Type B pancreatic cell (in vitro differentiated cells): ENCODE measurements at regions not wholly inside any gene's neighbourhood (a gene's known extent, or its start where the extent isn't known, plus 50 kb on each side); places are given as distances from the start of the nearest gene placed in this dataset.

Source experiments
- DNase-seq: peaks from one replicate; pipeline ENCODE4 v3.0.0; 2021; ENCODE audit warnings: mixed read lengths; ENCODE audit not compliant: unreplicated experiment; ENCODE audit errors: extremely low spot score
- H3K27ac Mint-ChIP-seq: 2 replicates; pipeline ENCODE4 v1.8.0; 2021; ENCODE audit warnings: mild to moderate bottlenecking, mixed read lengths
- H3K27me3 Mint-ChIP-seq: 2 replicates; pipeline ENCODE4 v1.8.0; 2021; ENCODE audit warnings: mixed read lengths
- H3K36me3 Mint-ChIP-seq: 2 replicates; pipeline ENCODE4 v1.8.0; 2021; ENCODE audit warnings: mixed read lengths
- H3K4me1 Mint-ChIP-seq: one replicate; pipeline ENCODE4 v1.8.0; 2021; ENCODE audit warnings: mixed read lengths; ENCODE audit not compliant: unreplicated experiment
- H3K4me3 Mint-ChIP-seq: 2 replicates; pipeline ENCODE4 v1.8.0; 2021; ENCODE audit warnings: mild to moderate bottlenecking, mixed read lengths
- H3K9me3 Mint-ChIP-seq: 2 replicates; pipeline ENCODE4 v1.8.0; 2021; ENCODE audit warnings: mixed read lengths
- TF ChIP-seq, protein P1 (sequence below): fragments of 200-600 bp; sonication (generic); conservative IDR thresholded peaks from 2 replicates; pipeline ENCODE4 v1.5.0; 2021; ENCODE audit warnings: antibody characterized with exemption, mild to moderate bottlenecking

GRCh38 chr19:46546194-46546896 lies 50.7 kb upstream of the PNMA8B start:
- peaks cover 5% of the 10 kb centered on the region for H3K9me3 Mint-ChIP-seq
- H3K4me1 Mint-ChIP-seq: peaks cover 9% of the 10 kb centered on the region
- peak; percentile 54 for DNase-seq
- H3K4me3 Mint-ChIP-seq: peak overlapping the region; percentile 78
- no peaks in the 10 kb centered on the region for H3K36me3 Mint-ChIP-seq
- H3K27ac Mint-ChIP-seq: peak overlapping the region; percentile 50
- TF ChIP-seq, protein P1, sequence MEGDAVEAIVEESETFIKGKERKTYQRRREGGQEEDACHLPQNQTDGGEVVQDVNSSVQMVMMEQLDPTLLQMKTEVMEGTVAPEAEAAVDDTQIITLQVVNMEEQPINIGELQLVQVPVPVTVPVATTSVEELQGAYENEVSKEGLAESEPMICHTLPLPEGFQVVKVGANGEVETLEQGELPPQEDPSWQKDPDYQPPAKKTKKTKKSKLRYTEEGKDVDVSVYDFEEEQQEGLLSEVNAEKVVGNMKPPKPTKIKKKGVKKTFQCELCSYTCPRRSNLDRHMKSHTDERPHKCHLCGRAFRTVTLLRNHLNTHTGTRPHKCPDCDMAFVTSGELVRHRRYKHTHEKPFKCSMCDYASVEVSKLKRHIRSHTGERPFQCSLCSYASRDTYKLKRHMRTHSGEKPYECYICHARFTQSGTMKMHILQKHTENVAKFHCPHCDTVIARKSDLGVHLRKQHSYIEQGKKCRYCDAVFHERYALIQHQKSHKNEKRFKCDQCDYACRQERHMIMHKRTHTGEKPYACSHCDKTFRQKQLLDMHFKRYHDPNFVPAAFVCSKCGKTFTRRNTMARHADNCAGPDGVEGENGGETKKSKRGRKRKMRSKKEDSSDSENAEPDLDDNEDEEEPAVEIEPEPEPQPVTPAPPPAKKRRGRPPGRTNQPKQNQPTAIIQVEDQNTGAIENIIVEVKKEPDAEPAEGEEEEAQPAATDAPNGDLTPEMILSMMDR: no peak
- H3K27me3 Mint-ChIP-seq: peaks cover 5% of the 10 kb centered on the region

GRCh38 chr19:46550684-46551083 lies 50.4 kb upstream of the CALM3 start:
- H3K4me1 Mint-ChIP-seq: peaks cover 4% of the 10 kb centered on the region
- no peak overlapping the region for H3K27ac Mint-ChIP-seq
- no peak overlapping the region for H3K4me3 Mint-ChIP-seq
- DNase-seq: peak; percentile 1
- H3K36me3 Mint-ChIP-seq: no peaks in the 10 kb centered on the region
- TF ChIP-seq, protein P1: no peak
- H3K9me3 Mint-ChIP-seq: peaks cover 9% of the 10 kb centered on the region
- H3K27me3 Mint-ChIP-seq: peaks cover 15% of the 10 kb centered on the region

DNA sequence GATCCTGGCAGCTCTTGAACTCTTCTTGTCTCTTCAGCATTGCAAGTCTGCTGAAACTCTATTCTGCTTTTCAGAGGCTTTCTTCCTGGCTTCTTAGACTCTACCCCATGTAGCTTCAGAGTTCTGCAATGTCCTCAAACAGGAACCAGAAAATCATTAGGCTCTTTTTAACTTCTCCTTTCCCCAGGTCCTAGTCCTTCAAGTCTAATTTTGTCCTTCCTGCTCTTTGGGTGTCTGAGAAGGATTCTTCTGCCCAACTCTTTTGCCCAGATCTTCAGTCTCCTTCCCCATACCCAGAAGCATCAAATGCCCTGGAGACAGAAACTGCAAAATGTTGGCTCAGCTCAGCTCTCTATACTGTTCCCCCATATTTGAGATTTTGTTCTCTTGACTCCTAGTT lies 50.0 kb upstream of the CALM3 start:
- Mint-ChIP-seq H3K27ac (no peak overlapping the region), H3K36me3 (no peaks in the 10 kb centered on the region), H3K27me3 (peaks cover 16% of the 10 kb centered on the region), H3K9me3 (peaks cover 11% of the 10 kb centered on the region), H3K4me1 (peaks cover 4% of the 10 kb centered on the region), H3K4me3 (no peak overlapping the region)
- TF ChIP-seq, protein P1: no peak
- no peak for DNase-seq
